ENCODE measurements at regions not wholly inside any gene's neighbourhood (a gene's known extent, or its start where the extent isn't known, plus 50 kb on each side); places are given as distances from the start of the nearest gene placed in this dataset.
A peak's percentile ranks its signal among the peaks of the same experiment; 100 is the strongest.

DNA sequence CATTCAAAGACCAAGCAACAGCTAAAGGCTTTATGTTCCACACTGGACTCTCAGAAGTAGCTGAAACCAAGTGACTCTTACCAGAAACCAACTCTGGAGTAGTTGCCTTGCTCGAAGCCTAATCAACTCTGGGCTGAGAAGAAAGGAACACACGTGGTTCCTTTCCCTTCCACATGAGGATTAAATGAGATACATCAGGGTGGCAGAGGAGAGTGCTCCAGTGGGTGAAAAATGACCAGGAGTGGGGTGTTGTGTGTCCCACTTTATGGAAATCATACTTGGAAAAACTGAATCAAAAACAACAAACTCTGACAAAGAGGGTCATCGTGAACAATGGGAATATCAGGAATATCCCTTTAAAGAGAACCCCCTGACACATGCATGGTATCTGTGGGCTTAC lies 234.2 kb upstream of the ASIC2 start:
- Histone ChIP-seq H2AFZ (ENCODE audit: low read length) (no peak overlapping the region), H3K4me2 (ENCODE audit: low read depth, low read length) (no peak overlapping the region)
- BruUV-seq (replicated peaks), result no TSS peak

GRCh38 chr17:33528846-33529245 lies 235.8 kb upstream of the ASIC2 start:
- ATAC-seq (no peak), DNase-seq (ENCODE audit: low spot score) (no peak), FAIRE-seq (no peak)
- in situ Hi-C loops (cut with HindIII; ENCODE audit: extremely low pct_ligation_motif_present, low pct_unique_long_range_greater_than_20kb) (loop anchor here (10.0 kb wide), 1 partner anchor 216 kb away; no protein-coding TSS in a partner anchor), intact Hi-C loops (cut with micrococcal nuclease; ENCODE audit: unreplicated experiment) (no loop called here)
- Histone ChIP-seq H2AFZ (ENCODE audit: low read length) (no peak overlapping the region), H3K4me3 (replicated peaks in 1 of 3; ENCODE audit: insufficient read depth in 1 of 3, low read depth in 2 of 3, low read length in 3 of 3) (no peak overlapping the region), H4K20me1 (ENCODE audit: insufficient read depth, low read length) (no peaks in the 10 kb centered on the region), H3K9ac (ENCODE audit: insufficient read depth, low read depth, low read length) (no peak overlapping the region), H3K27ac (ENCODE audit: extremely low read length, insufficient read depth, low read length) (no peak overlapping the region), H3K9me3 (ENCODE audit: low read length) (peaks cover 9% of the 10 kb centered on the region), H3K36me3 (replicated peaks in 1 of 2; ENCODE audit: control insufficient read depth in 1 of 2, insufficient read depth in 2 of 2, low read length in 2 of 2) (no peaks in the 10 kb centered on the region), H3K27me3 (ENCODE audit: control insufficient read depth in 1 of 2, insufficient read depth in 2 of 2, low read length in 2 of 2) (no peaks in the 10 kb centered on the region), H3K4me2 (ENCODE audit: low read depth, low read length) (no peak overlapping the region), H3K4me1 (ENCODE audit: insufficient read depth, low read length) (no peaks in the 10 kb centered on the region), H3K79me2 (ENCODE audit: insufficient read depth, low read length) (no peaks in the 10 kb centered on the region)
- no TSS peak for BruUV-seq (replicated peaks)
- POLR2A ChIA-PET, result no interaction called here
- CTCF ChIA-PET (ENCODE audit: low intra/inter-chr PET ratio, low total read pairs), result no interaction called here
- 0% methylated on average over 1 of the region's 1 CpG for WGBS (ENCODE audit: low lambda C conversion rate)
- TF ChIP-seq, protein P1, sequence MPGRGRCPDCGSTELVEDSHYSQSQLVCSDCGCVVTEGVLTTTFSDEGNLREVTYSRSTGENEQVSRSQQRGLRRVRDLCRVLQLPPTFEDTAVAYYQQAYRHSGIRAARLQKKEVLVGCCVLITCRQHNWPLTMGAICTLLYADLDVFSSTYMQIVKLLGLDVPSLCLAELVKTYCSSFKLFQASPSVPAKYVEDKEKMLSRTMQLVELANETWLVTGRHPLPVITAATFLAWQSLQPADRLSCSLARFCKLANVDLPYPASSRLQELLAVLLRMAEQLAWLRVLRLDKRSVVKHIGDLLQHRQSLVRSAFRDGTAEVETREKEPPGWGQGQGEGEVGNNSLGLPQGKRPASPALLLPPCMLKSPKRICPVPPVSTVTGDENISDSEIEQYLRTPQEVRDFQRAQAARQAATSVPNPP (CRISPR knock-in tag; IDR thresholded peaks at IDR 0.05), result no peak
- TF ChIP-seq ATF5 (CRISPR knock-in tag; IDR thresholded peaks at IDR 0.05; ENCODE audit: low read depth) (no peak), U2AF2 (IDR thresholded peaks at IDR 0.05; ENCODE audit: low read depth, low read length) (no peak), ZNF549 (CRISPR knock-in tag; IDR thresholded peaks at IDR 0.05) (no peak), BHLHE40 (IDR thresholded peaks at IDR 0.05; ENCODE audit: low read length) (no peak), MLX (CRISPR knock-in tag; IDR thresholded peaks at IDR 0.05) (no peak)
- TF ChIP-seq, protein P2, sequence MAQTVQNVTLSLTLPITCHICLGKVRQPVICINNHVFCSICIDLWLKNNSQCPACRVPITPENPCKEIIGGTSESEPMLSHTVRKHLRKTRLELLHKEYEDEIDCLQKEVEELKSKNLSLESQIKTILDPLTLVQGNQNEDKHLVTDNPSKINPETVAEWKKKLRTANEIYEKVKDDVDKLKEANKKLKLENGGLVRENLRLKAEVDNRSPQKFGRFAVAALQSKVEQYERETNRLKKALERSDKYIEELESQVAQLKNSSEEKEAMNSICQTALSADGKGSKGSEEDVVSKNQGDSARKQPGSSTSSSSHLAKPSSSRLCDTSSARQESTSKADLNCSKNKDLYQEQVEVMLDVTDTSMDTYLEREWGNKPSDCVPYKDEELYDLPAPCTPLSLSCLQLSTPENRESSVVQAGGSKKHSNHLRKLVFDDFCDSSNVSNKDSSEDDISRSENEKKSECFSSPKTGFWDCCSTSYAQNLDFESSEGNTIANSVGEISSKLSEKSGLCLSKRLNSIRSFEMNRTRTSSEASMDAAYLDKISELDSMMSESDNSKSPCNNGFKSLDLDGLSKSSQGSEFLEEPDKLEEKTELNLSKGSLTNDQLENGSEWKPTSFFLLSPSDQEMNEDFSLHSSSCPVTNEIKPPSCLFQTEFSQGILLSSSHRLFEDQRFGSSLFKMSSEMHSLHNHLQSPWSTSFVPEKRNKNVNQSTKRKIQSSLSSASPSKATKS (CRISPR knock-in tag; IDR thresholded peaks at IDR 0.05), result no peak

More for the DNA sequence above, 234.2 kb upstream of the ASIC2 start:
- H3K9me3 ChIP-seq (ENCODE audit: low read length), result peaks cover 9% of the 10 kb centered on the region
- no peaks in the 10 kb centered on the region for H3K4me1 ChIP-seq (ENCODE audit: insufficient read depth, low read length)
- DNase-seq (ENCODE audit: low spot score), result no peak
- no peaks in the 10 kb centered on the region for H3K36me3 ChIP-seq (replicated peaks in 1 of 2; ENCODE audit: control insufficient read depth in 1 of 2, insufficient read depth in 2 of 2, low read length in 2 of 2)
- FAIRE-seq, result no peak
- ChIA-PET CTCF (ENCODE audit: low intra/inter-chr PET ratio, low total read pairs) (no interaction called here), POLR2A (no interaction called here)
- H3K9ac ChIP-seq (ENCODE audit: insufficient read depth, low read depth, low read length), result no peak overlapping the region
- H3K27ac ChIP-seq (ENCODE audit: extremely low read length, insufficient read depth, low read length), result no peak overlapping the region
- WGBS (ENCODE audit: low lambda C conversion rate), result 3% methylated on average over 3 of the region's 3 CpGs
- no peaks in the 10 kb centered on the region for H3K27me3 ChIP-seq (ENCODE audit: control insufficient read depth in 1 of 2, insufficient read depth in 2 of 2, low read length in 2 of 2)
- no peak overlapping the region for H3K4me3 ChIP-seq (replicated peaks in 1 of 3; ENCODE audit: insufficient read depth in 1 of 3, low read depth in 2 of 3, low read length in 3 of 3)
- no peak for TF ChIP-seq IRX3 (CRISPR knock-in tag; IDR thresholded peaks at IDR 0.05; ENCODE audit: borderline replicate concordance, low read depth)
- TF ChIP-seq MNT (IDR thresholded peaks at IDR 0.05), result peak; percentile 73
- ATAC-seq, result no peak
- intact Hi-C loops (cut with micrococcal nuclease; ENCODE audit: unreplicated experiment) (no loop called here), in situ Hi-C loops (cut with HindIII; ENCODE audit: extremely low pct_ligation_motif_present, low pct_unique_long_range_greater_than_20kb) (loop anchor here (10.0 kb wide), 1 partner anchor 218 kb away; no protein-coding TSS in a partner anchor)
- H4K20me1 ChIP-seq (ENCODE audit: insufficient read depth, low read length), result no peaks in the 10 kb centered on the region
- no peaks in the 10 kb centered on the region for H3K79me2 ChIP-seq (ENCODE audit: insufficient read depth, low read length)

Data from HepG2 (cell line).